Pancreas (tissue), 10 donors: ENCODE measurements at regions not wholly inside any gene's neighbourhood (a gene's known extent, or its start where the extent isn't known, plus 50 kb on each side); places are given as distances from the start of the nearest gene placed in this dataset.
"Not testable (repeated sequence)": the region's sequence is repeated elsewhere in the genome, so short reads cannot be mapped to it uniquely, and the experiment has no call there.

ENCODE experiments used
- ATAC-seq, 4 donors: fragments of 200-7000 bp; cut with Tn5 transposase; one replicate each; pipeline versions ENCODE4 v1.8.0 to v1.9.1; 2020; ENCODE audit warnings: mild to moderate bottlenecking in 4 of 4, moderate library complexity in 4 of 4
- DNase-seq, 6 donors: peaks; one replicate each; pipeline ENCODE4 v3.0.0-alpha.2; 2020
- FAIRE-seq: peaks from 2 replicates; lab custom pipeline; 2012; peaks lifted over from hg19 to GRCh38; lab: Jason Lieb, UNC
- H3K27ac ChIP-seq, 4 donors: fragments of 200-600 bp; sonication (generic); 1 replicate in 3 of 4; 2 replicates in 1 of 4; pipeline versions ENCODE4 v1.5.0 to v1.8.0; 2020
- H3K27me3 ChIP-seq, 4 donors: fragments of 200-600 bp; one replicate each; pipeline ENCODE4 v1.8.0; 2021
- H3K36me3 ChIP-seq, 3 donors: fragments of 200-600 bp; sonication (generic) in 1 of 3; one replicate each; pipeline versions ENCODE4 v1.5.0 to v1.8.0; 2020 to 2021
- H3K4me1 ChIP-seq, 3 donors: fragments of 200-600 bp; one replicate each; pipeline ENCODE4 v1.8.0; 2021
- H3K4me3 ChIP-seq, 4 donors: fragments of 200-600 bp; sonication (generic) in 2 of 4; one replicate each; pipeline versions ENCODE4 v1.5.0 to v1.8.0; 2020 to 2021
- H3K9me3 ChIP-seq, 4 donors: fragments of 200-600 bp; one replicate each; pipeline ENCODE4 v1.8.0; 2021
- CTCF ChIP-seq, 4 donors: fragments of 200-600 bp; sonication (generic) in 3 of 4; IDR thresholded peaks; one replicate each; pipeline versions ENCODE4 v1.5.0 to v1.8.0; 2021; ENCODE audit warnings: antibody characterized with exemption in 4 of 4
- WGBS, 2 donors: extraction: QIAGEN DNeasy Blood & Tissue Kit; methylation state at CpG; one replicate each; pipeline ENCODE4 v1.1.7; 2013; 5-methylcytosine and 5-hydroxymethylcytosine counted together
- intact Hi-C, 3 donors: fragments of 100-400 bp; cut with DNase I; formaldehyde crosslinking; loops; one replicate each; pipeline versions ENCODE4 v1.11.1 to v1.14.2; 2022
- donor health status: healthy with polysubstance abuse.
- donor health status: DM: no; HTN: no; CAD: no; lungs with moderate emphysema.
- donor health status: DM: no; HTN: no; CAD: no.
- donor health status: control.
- donor health status: control.
- donor health status: Bipolar disorder and iron deficiency.
- donor health status: DM: yes; HTN: yes; CAD: no.
- donor health status: DM: no; HTN: no; CAD: no.
- donor health status: DM: no; HTN: no; CAD: no.
- donor health status: DM: yes; HTN: yes; CAD: no.

DNA sequence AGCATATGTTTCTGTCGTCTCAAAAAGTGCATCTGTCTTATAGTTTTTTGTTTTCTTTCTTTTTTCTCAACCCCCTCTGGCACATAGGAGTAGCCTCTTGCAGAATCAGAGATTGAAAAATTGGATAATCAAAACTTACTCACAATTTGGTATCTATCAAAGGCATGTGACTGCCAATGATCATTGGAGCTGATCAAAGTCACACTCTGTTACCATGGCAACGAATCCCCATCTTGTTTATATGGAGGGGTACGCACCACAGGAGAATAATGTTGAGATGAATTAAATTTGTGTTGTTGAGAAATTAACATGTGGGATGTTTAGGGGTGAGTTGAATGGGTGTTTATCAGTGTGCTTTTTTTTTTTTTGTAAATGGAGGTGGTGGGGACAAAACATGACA, 458.3 kb upstream of the FANCL start:
- WGBS, 2 donors, result 52% methylated on average over 3 of the region's 3 CpGs
- ATAC-seq, result no peak
- DNase-seq, result no peak
- no peaks in the 10 kb centered on the region for H3K36me3 ChIP-seq
- FAIRE-seq, result no peak
- no peak for TF ChIP-seq CTCF (IDR thresholded peaks at IDR 0.05)
- no peaks in the 10 kb centered on the region for H3K9me3 ChIP-seq
- H3K27ac ChIP-seq, result no peak overlapping the region
- no peaks in the 10 kb centered on the region for H3K4me1 ChIP-seq
- intact Hi-C loops, result no loop called here
- no peaks in the 10 kb centered on the region for H3K27me3 ChIP-seq
- no peak overlapping the region for H3K4me3 ChIP-seq

DNA sequence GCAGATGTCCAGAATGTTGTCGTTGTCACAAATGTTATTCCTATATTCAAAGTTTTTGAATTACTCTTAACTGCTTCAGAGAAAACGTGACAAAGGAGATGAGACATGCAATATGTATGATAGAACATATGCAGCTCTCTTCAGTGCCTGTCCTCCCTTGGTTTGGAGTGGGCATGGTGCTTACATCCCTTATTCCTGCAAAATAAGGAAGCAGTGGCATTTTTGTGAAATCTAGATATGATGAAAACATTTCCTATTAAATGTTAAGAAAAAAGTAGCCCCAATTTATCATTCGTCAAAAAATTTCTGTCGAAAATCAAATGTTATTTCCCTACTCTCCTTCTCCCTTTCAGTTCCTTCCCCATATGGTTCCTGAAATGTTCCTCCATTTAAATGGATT, 457.5 kb upstream of the FANCL start:
- 60 to 73% methylated on average over 4 of the region's 4 CpGs for WGBS, 2 donors
- Histone ChIP-seq H3K4me3 (no peak overlapping the region), H3K27me3 (no peaks in the 10 kb centered on the region), H3K4me1 (no peaks in the 10 kb centered on the region), H3K27ac (no peak overlapping the region), H3K9me3 (no peaks in the 10 kb centered on the region), H3K36me3 (no peaks in the 10 kb centered on the region)
- no peak for ATAC-seq
- no peak for TF ChIP-seq CTCF (IDR thresholded peaks at IDR 0.05)
- no peak for FAIRE-seq
- no peak for DNase-seq
- intact Hi-C loops, result no loop called here

GRCh38 chr2:58694114-58694513, 453.0 kb upstream of the FANCL start:
- ATAC-seq, FAIRE-seq, H3K4me3 ChIP-seq, H3K4me1 ChIP-seq, H3K9me3 ChIP-seq, intact Hi-C loops, H3K36me3 ChIP-seq, DNase-seq, H3K27me3 ChIP-seq, H3K27ac ChIP-seq: not testable (repeated sequence)
- 70 to 98% methylated on average over 2 of the region's 2 CpGs for WGBS, 2 donors

- ATAC-seq, H3K36me3 ChIP-seq, H3K4me1 ChIP-seq, H3K9me3 ChIP-seq, FAIRE-seq, intact Hi-C loops, DNase-seq, H3K4me3 ChIP-seq, H3K27ac ChIP-seq, H3K27me3 ChIP-seq: not testable (repeated sequence)
- 47 to 63% methylated on average over 2 of the region's 2 CpGs for WGBS, 2 donors
Measured at GRCh38 chr2:58691041-58691440, 449.9 kb upstream of the FANCL start.

DNA sequence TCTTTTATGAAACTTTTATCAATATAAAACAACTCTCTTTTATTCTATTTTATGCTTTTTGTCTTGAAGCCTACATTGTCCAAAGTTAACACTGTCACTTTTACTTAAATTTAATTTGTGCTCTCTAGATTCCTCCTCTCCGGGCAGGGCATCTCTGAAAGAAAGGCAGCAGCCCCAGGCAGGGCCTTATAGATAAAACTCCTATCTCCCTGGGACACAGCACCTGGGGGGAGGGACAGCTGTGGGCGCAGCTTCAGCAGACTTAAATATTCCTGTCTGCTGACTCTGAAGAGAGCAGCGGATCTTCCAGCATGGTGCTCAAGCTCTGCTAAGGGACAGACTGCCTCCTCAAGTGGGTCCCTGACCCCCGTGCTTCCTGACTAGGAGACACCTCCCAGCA, 447.7 kb upstream of the FANCL start:
- TF ChIP-seq CTCF (IDR thresholded peaks at IDR 0.05), result no peak
- H3K4me3 ChIP-seq, result no peak overlapping the region
- 51 to 56% methylated on average over 4 of the region's 4 CpGs for WGBS, 2 donors
- DNase-seq (no peak), FAIRE-seq (no peak), ATAC-seq (no peak)
- no peak overlapping the region for H3K27ac ChIP-seq
- no peaks in the 10 kb centered on the region for H3K4me1 ChIP-seq
- no peaks in the 10 kb centered on the region for H3K27me3 ChIP-seq
- H3K9me3 ChIP-seq, result no peaks in the 10 kb centered on the region
- intact Hi-C loops, result loop anchor here in 1 of 3 donors (10.0 kb wide), 1 partner anchor 114 kb away; no protein-coding TSS in a partner anchor
- no peaks in the 10 kb centered on the region for H3K36me3 ChIP-seq

- no peak for TF ChIP-seq CTCF (IDR thresholded peaks at IDR 0.05)
- 41 to 87% methylated on average over 1 of the region's 1 CpG for WGBS, 2 donors
- intact Hi-C loops, result loop anchor here in 1 of 3 donors (10.0 kb wide), 1 partner anchor 112 kb away; no protein-coding TSS in a partner anchor
- ATAC-seq (no peak), DNase-seq (no peak), FAIRE-seq (no peak)
- no peak overlapping the region for H3K4me3 ChIP-seq
- no peak overlapping the region for H3K27ac ChIP-seq
- H3K4me1 ChIP-seq, result no peaks in the 10 kb centered on the region
- H3K9me3 ChIP-seq, result no peaks in the 10 kb centered on the region
- no peaks in the 10 kb centered on the region for H3K36me3 ChIP-seq
- H3K27me3 ChIP-seq, result no peaks in the 10 kb centered on the region
Measured at GRCh38 chr2:58686776-58687175, 445.7 kb upstream of the FANCL start.
